Lung (tissue), 11 donors: ENCODE measurements at regions not wholly inside any gene's neighbourhood (a gene's known extent, or its start where the extent isn't known, plus 50 kb on each side); places are given as distances from the start of the nearest gene placed in this dataset.

Source experiments
- ATAC-seq: fragments of 200-7000 bp; cut with Tn5 transposase; one replicate; pipeline ENCODE4 v1.9.1; 2020; ENCODE audit warnings: moderate number of reproducible peaks; ENCODE audit not compliant: insufficient read depth, low FRiP score
- DNase-seq, 3 donors: peaks; one replicate each; pipeline ENCODE4 v3.0.0-alpha.2; 2013 to 2017
- H3K27ac ChIP-seq, 2 donors: one replicate each; pipeline ENCODE4 v1.5.1; 2013; ENCODE audit warnings: mild to moderate bottlenecking in 2 of 2, moderate library complexity in 2 of 2, control low read depth in 1 of 2, inconsistent platforms in 1 of 2, low read depth in 1 of 2, low read length in 1 of 2
- H3K27me3 ChIP-seq, 3 donors: one replicate each; pipeline ENCODE4 v1.5.1; 2013; ENCODE audit warnings: low read length in 2 of 3; ENCODE audit not compliant: control insufficient read depth in 3 of 3, insufficient read depth in 3 of 3
- H3K36me3 ChIP-seq, 4 donors: one replicate each; pipeline ENCODE4 v1.5.1; 2013; ENCODE audit warnings: low read length in 4 of 4, mild to moderate bottlenecking in 1 of 4, moderate library complexity in 1 of 4; ENCODE audit not compliant: control insufficient read depth in 4 of 4, insufficient read depth in 4 of 4
- H3K4me1 ChIP-seq, 5 donors: one replicate each; pipeline ENCODE4 v1.5.1; 2013; ENCODE audit warnings: low read length in 5 of 5, mild to moderate bottlenecking in 2 of 5, moderate library complexity in 1 of 5; ENCODE audit not compliant: control insufficient read depth in 5 of 5, insufficient read depth in 5 of 5
- H3K4me3 ChIP-seq: one replicate; pipeline ENCODE4 v1.5.1; 2013; ENCODE audit warnings: mild to moderate bottlenecking, control low read depth, moderate library complexity
- H3K9ac ChIP-seq, 2 donors: one replicate each; pipeline ENCODE4 v1.5.1; 2013; ENCODE audit warnings: low read length in 2 of 2, control low read depth in 1 of 2; ENCODE audit not compliant: insufficient read depth in 1 of 2
- H3K9me3 ChIP-seq, 4 donors: one replicate each; pipeline ENCODE4 v1.5.1; 2013; ENCODE audit warnings: low read length in 3 of 4, mild to moderate bottlenecking in 1 of 4, moderate library complexity in 1 of 4; ENCODE audit not compliant: control insufficient read depth in 4 of 4, insufficient read depth in 3 of 4
- WGBS, 2 donors: extraction: QIAGEN DNeasy Blood & Tissue Kit; methylation state at CpG; one replicate each; pipeline ENCODE4 v1.1.7; 2013; 5-methylcytosine and 5-hydroxymethylcytosine counted together
- TF ChIP-seq, protein P1 (sequence below): IDR thresholded peaks from 2 replicates; pipeline ENCODE4 v1.5.1; 2012; ENCODE audit warnings: mild to moderate bottlenecking; ENCODE audit errors: control extremely low read depth, extremely low read depth
- donor health status: control.
- donor health status: control.
- donor health status: Bipolar disorder and iron deficiency.
- donor health status: healthy.
- donor health status: DM: yes; HTN: yes; CAD: no.

DNA sequence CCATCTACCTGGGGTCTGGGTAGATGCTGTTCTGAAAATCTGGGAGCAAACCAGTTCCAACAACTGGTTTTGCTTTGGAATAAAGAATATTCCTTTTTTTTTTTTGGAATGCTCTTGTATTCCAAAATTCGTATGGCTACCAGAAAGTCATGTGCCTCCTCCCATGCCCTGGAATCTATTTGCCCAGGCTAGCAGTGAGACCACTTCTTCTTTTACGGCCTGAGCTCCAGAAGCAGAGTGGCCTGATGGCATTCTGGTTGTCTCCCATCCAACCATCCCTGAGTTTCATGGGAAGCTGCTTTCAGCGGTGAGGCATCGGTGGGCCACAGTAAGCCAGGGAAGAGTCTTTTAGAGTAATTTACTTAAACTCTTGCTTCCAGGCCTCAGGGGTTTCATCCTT is 113.4 kb upstream of the RAB4A start:
- DNase-seq (no peak), ATAC-seq (no peak)
- H3K4me3 ChIP-seq, result no peak overlapping the region
- H3K27me3 ChIP-seq, result no peaks in the 10 kb centered on the region
- H3K9me3 ChIP-seq, result no peaks in the 10 kb centered on the region
- 76 to 77% methylated on average over 4 of the region's 4 CpGs for WGBS, 2 donors
- H3K4me1 ChIP-seq, result peaks cover 0 to 9% (median 0%) of the 10 kb centered on the region in 5 donors
- no peak overlapping the region for H3K27ac ChIP-seq
- TF ChIP-seq, protein P1, sequence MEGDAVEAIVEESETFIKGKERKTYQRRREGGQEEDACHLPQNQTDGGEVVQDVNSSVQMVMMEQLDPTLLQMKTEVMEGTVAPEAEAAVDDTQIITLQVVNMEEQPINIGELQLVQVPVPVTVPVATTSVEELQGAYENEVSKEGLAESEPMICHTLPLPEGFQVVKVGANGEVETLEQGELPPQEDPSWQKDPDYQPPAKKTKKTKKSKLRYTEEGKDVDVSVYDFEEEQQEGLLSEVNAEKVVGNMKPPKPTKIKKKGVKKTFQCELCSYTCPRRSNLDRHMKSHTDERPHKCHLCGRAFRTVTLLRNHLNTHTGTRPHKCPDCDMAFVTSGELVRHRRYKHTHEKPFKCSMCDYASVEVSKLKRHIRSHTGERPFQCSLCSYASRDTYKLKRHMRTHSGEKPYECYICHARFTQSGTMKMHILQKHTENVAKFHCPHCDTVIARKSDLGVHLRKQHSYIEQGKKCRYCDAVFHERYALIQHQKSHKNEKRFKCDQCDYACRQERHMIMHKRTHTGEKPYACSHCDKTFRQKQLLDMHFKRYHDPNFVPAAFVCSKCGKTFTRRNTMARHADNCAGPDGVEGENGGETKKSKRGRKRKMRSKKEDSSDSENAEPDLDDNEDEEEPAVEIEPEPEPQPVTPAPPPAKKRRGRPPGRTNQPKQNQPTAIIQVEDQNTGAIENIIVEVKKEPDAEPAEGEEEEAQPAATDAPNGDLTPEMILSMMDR, result no peak
- H3K9ac ChIP-seq, result no peak overlapping the region
- H3K36me3 ChIP-seq, result no peaks in the 10 kb centered on the region

DNA sequence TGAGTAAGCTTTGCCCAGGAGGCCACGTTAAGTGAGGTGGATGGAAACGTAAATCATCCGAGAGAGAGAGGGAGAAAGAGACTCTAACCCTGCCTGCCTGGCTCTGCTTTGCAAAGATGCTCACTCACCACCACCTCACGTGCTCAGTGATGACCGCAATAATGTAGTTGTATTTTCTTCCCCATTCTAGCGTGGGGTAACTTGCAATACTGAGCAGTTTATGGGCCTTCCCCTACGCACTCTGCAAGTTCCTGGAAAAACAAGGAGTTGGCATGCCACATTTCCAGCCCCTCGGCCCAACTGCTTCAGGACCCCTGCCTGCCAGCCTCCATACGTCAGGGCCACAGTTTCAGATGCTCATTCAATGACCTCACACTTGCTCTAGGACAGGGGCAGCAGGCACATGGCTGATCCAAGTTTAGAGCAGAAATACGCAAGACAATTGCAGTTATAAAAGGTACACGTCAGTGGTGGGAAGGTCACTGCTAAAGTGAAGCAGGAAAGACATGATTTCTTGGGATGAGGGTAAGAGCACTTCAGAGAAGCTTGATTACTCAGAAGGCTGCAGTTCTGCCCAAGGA is 112.5 kb upstream of the RAB4A start:
- Histone ChIP-seq H3K4me3 (no peak overlapping the region), H3K27ac (no peak overlapping the region), H3K9ac (no peak overlapping the region), H3K36me3 (no peaks in the 10 kb centered on the region), H3K4me1 (peaks cover 0 to 15% (median 3%) of the 10 kb centered on the region in 5 donors), H3K9me3 (no peaks in the 10 kb centered on the region), H3K27me3 (no peaks in the 10 kb centered on the region)
- TF ChIP-seq, protein P1, result no peak
- DNase-seq (peak in 1 of 3 donors; percentile 34), ATAC-seq (no peak)
- 28 to 66% methylated on average over 11 of the region's 11 CpGs for WGBS, 2 donors

DNA sequence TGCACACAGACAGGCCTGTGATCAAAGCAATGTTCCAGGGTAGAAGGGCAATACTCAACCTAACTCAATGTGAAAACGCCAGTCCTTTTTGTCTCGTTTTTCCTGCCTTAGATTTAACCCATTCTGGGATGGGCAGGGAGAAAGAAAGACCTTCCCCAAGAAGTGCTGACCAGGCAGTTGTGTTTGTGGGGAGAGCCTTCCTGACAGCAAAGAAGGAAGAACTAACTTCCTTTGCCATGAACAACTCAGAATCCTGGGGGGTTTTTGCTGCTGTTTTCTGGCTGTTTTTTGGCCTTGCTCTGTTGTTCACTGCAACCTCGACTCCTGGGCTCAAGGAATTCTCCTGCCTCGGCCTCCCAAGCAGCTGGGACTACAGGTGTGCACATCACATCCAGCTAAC is 112.0 kb upstream of the RAB4A start:
- DNase-seq, result no peak
- Histone ChIP-seq H3K9ac (no peak overlapping the region), H3K27me3 (no peaks in the 10 kb centered on the region), H3K4me3 (no peak overlapping the region), H3K4me1 (peaks cover 0 to 19% (median 1%) of the 10 kb centered on the region in 5 donors), H3K27ac (no peak overlapping the region), H3K36me3 (no peaks in the 10 kb centered on the region), H3K9me3 (no peaks in the 10 kb centered on the region)
- 39 to 47% methylated on average over 4 of the region's 4 CpGs for WGBS, 2 donors
- ATAC-seq, result no peak
- TF ChIP-seq, protein P1, result no peak
